ENCODE measurements at regions not wholly inside any gene's neighbourhood (a gene's known extent, or its start where the extent isn't known, plus 50 kb on each side); places are given as distances from the start of the nearest gene placed in this dataset.

- no peak for TF ChIP-seq CTCF (IDR thresholded peaks at IDR 0.05)
- no peak for TF ChIP-seq POLR2A (IDR thresholded peaks at IDR 0.05)
- TF ChIP-seq POLR2AphosphoS5 (IDR thresholded peaks at IDR 0.05): no peak
These were observed 54.7 kb upstream of the GREM2 start for GRCh38 chr1:240666568-240667198.
